NCI-H1417 (cell line): ENCODE measurements at regions not wholly inside any gene's neighbourhood (a gene's known extent, or its start where the extent isn't known, plus 50 kb on each side); places are given as distances from the start of the nearest gene placed in this dataset.

Source experiments
- DNase-seq, 3 experiments: peaks; one replicate each; lab custom pipeline; 2025; lab: John Stamatoyannopoulos, UW

- peak in 2 of 3 experiments; percentile 22 to 61 for DNase-seq
Observed at GRCh38 chr5:134063188-134063820, 51.2 kb upstream of the TCF7 start.

DNA sequence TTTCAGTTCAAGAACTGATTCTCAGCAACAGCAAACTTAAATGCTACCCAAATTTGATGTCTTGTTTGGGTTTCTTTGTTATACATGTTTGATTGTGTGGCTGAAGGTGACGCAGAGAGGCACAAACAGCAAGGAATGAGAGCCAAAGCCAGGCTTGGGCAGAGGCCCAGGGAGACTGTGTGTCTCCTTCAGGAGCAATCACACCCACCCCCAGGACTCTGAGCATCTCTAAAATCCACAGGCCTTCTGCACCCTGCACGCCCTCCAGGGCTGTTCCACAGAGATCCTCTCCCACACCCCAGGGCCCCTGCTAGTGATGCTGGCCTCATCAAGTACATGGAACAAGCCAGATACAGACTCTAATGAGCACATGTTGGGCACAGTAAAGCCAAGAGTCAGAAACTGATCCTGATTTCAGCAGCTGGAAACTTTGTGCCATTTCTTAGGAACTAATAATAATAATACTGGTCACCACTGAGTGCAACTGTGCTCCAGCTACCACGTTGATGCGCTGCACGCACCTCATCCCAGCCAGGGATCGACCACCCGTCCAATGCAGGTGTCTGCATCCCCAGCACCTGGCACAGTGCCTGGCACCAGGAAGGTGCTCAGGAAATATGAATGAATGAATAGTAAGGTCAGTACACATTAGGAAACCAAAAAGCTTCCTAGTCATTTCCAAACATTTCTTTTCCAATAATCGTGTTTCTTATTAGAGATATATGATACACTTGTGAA is 54.6 kb upstream of the TCF7 start:
- DNase-seq: no peak

GRCh38 chr5:134055015-134055414 is 50.2 kb upstream of the VDAC1 start:
- no peak for DNase-seq
